Liver (tissue), 3 donors: ENCODE measurements at regions not wholly inside any gene's neighbourhood (a gene's known extent, or its start where the extent isn't known, plus 50 kb on each side); places are given as distances from the start of the nearest gene placed in this dataset.

Source experiments
- CTCF ChIP-seq: fragments of 150-350 bp; IDR thresholded peaks from 2 replicates; pipeline ENCODE4 v1.5.1; 2017; ENCODE audit warnings: improper control_type of control experiment, low read depth, low read length; ENCODE audit not compliant: missing input control
- EGR1 ChIP-seq, 2 donors: IDR thresholded peaks; 2 replicates each; pipeline ENCODE4 v1.6.1; 2016 to 2018; ENCODE audit warnings: antibody characterized with exemption in 2 of 2, low read depth in 2 of 2
- MAX ChIP-seq: IDR thresholded peaks from 2 replicates; pipeline ENCODE4 v1.6.1; 2016; ENCODE audit warnings: antibody characterized with exemption
- RAD21 ChIP-seq, 2 donors: IDR thresholded peaks; 2 replicates each; pipeline ENCODE4 v1.6.1; 2016; ENCODE audit warnings: antibody characterized with exemption in 2 of 2, mild to moderate bottlenecking in 2 of 2
- REST ChIP-seq: IDR thresholded peaks from 2 replicates; pipeline ENCODE4 v1.6.1; 2016; ENCODE audit warnings: antibody characterized with exemption, mild to moderate bottlenecking
- RXRA ChIP-seq, 2 donors: IDR thresholded peaks; 2 replicates each; pipeline ENCODE4 v1.6.1; 2017 to 2018; ENCODE audit warnings: antibody characterized with exemption in 2 of 2, mild to moderate bottlenecking in 1 of 2
- SP1 ChIP-seq: IDR thresholded peaks from 2 replicates; pipeline ENCODE4 v1.6.1; 2018; ENCODE audit warnings: antibody characterized with exemption, mild to moderate bottlenecking
- donor health status: healthy.
- donor health status: healthy.

GRCh38 chr10:57818522-57818921 lies 449.2 kb downstream of the IPMK start:
- TF ChIP-seq REST: no peak
- no peak for TF ChIP-seq CTCF
- no peak for TF ChIP-seq RXRA (IDR thresholded peaks at IDR 0.05)
- no peak for TF ChIP-seq MAX
- no peak for TF ChIP-seq RAD21 (IDR thresholded peaks at IDR 0.05)
- no peak for TF ChIP-seq SP1
- no peak for TF ChIP-seq EGR1 (IDR thresholded peaks at IDR 0.05; ENCODE audit: low read depth in 2 of 2)
